GM12892 (cell line): ENCODE measurements at regions not wholly inside any gene's neighbourhood (a gene's known extent, or its start where the extent isn't known, plus 50 kb on each side); places are given as distances from the start of the nearest gene placed in this dataset.

Experiments
- DNase-seq: peaks from one replicate; pipeline ENCODE4 v3.0.0; 2011; ENCODE audit not compliant: insufficient read length
- FAIRE-seq: peaks from 2 replicates; lab custom pipeline; 2011; peaks lifted over from hg19 to GRCh38; lab: Jason Lieb, UNC
- POLR2A ChIP-seq: IDR thresholded peaks from 2 replicates; pipeline ENCODE4 v1.6.1; 2011; ENCODE audit warnings: low read depth, low read length, control low read depth
- POLR2AphosphoS5 ChIP-seq: IDR thresholded peaks from 2 replicates; pipeline ENCODE4 v1.6.1; 2011; ENCODE audit warnings: low read depth, low read length, control low read depth
- TAF1 ChIP-seq: IDR thresholded peaks from 2 replicates; pipeline ENCODE4 v1.6.1; 2011; ENCODE audit warnings: low read depth, mild to moderate bottlenecking, control low read depth, low read length, borderline replicate concordance

- FAIRE-seq (no peak), DNase-seq (no peak)
- TF ChIP-seq POLR2A, result no peak
Measured at GRCh38 chr1:88058205-88058604, 625.9 kb upstream of the PKN2 start.

- TF ChIP-seq TAF1 (no peak), POLR2A (no peak), POLR2AphosphoS5 (no peak)
- FAIRE-seq, result no peak
- no peak for DNase-seq
Measured at GRCh38 chr1:88060112-88060673, 623.9 kb upstream of the PKN2 start.

GRCh38 chr1:88060750-88061491 lies 623.2 kb upstream of the PKN2 start:
- FAIRE-seq (no peak), DNase-seq (no peak)
- TF ChIP-seq TAF1 (no peak), POLR2A (no peak), POLR2AphosphoS5 (no peak)

GRCh38 chr1:88061492-88062177 lies 622.4 kb upstream of the PKN2 start:
- no peak for FAIRE-seq
- no peak for DNase-seq
- no peak for TF ChIP-seq TAF1
- TF ChIP-seq POLR2AphosphoS5, result no peak
- no peak for TF ChIP-seq POLR2A

GRCh38 chr1:88062650-88063153 lies 621.4 kb upstream of the PKN2 start:
- DNase-seq (no peak), FAIRE-seq (no peak)
- TF ChIP-seq POLR2AphosphoS5 (no peak), TAF1 (no peak), POLR2A (no peak)

- TF ChIP-seq POLR2AphosphoS5, result no peak
- no peak for TF ChIP-seq TAF1
- no peak for TF ChIP-seq POLR2A
- DNase-seq (no peak), FAIRE-seq (no peak)
Measured at GRCh38 chr1:88063605-88064004, 620.5 kb upstream of the PKN2 start.

- TF ChIP-seq POLR2AphosphoS5 (no peak), POLR2A (no peak), TAF1 (no peak)
- no peak for DNase-seq
- FAIRE-seq, result no peak
Measured at GRCh38 chr1:88068407-88068960, 615.6 kb upstream of the PKN2 start.

- DNase-seq, result no peak
- TF ChIP-seq POLR2A (no peak), POLR2AphosphoS5 (no peak), TAF1 (no peak)
- no peak for FAIRE-seq
Measured at GRCh38 chr1:88070956-88071355, 613.1 kb upstream of the PKN2 start.

GRCh38 chr1:88074661-88075060 lies 609.4 kb upstream of the PKN2 start:
- FAIRE-seq (no peak), DNase-seq (no peak)
- TF ChIP-seq TAF1 (no peak), POLR2A (no peak), POLR2AphosphoS5 (no peak)

GRCh38 chr1:88075813-88076212 lies 608.3 kb upstream of the PKN2 start:
- TF ChIP-seq POLR2AphosphoS5, result no peak
- no peak for TF ChIP-seq POLR2A
- TF ChIP-seq TAF1, result no peak
- FAIRE-seq (no peak), DNase-seq (no peak)

GRCh38 chr1:88079036-88079435 lies 605.0 kb upstream of the PKN2 start:
- no peak for TF ChIP-seq POLR2AphosphoS5
- TF ChIP-seq POLR2A, result no peak
- no peak for TF ChIP-seq TAF1
- DNase-seq (no peak), FAIRE-seq (no peak)

GRCh38 chr1:88080875-88081274 lies 603.2 kb upstream of the PKN2 start:
- FAIRE-seq, result no peak
- TF ChIP-seq TAF1 (no peak), POLR2A (no peak), POLR2AphosphoS5 (no peak)
- DNase-seq, result no peak
